Neural crest cell (in vitro differentiated cells): ENCODE measurements at regions not wholly inside any gene's neighbourhood (a gene's known extent, or its start where the extent isn't known, plus 50 kb on each side); places are given as distances from the start of the nearest gene placed in this dataset.

Experiments used
- DNase-seq: peaks from one replicate; pipeline ENCODE4 v3.0.0; 2021; ENCODE audit warnings: low read depth, mixed read lengths, low spot score
- H3K27ac Mint-ChIP-seq: one replicate; pipeline ENCODE4 v1.8.0; 2021; ENCODE audit warnings: mild to moderate bottlenecking, mixed read lengths; ENCODE audit not compliant: unreplicated experiment
- H3K27me3 Mint-ChIP-seq: 2 replicates; pipeline ENCODE4 v1.8.0; 2021; ENCODE audit warnings: low read depth, mild to moderate bottlenecking, mixed read lengths
- H3K36me3 Mint-ChIP-seq: 2 replicates; pipeline ENCODE4 v1.8.0; 2021; ENCODE audit warnings: low read depth, mild to moderate bottlenecking, mixed read lengths
- H3K4me1 Mint-ChIP-seq: 2 replicates; pipeline ENCODE4 v1.8.0; 2021; ENCODE audit warnings: mixed read lengths
- H3K4me3 Mint-ChIP-seq: one replicate; pipeline ENCODE4 v1.8.0; 2021; ENCODE audit warnings: mild to moderate bottlenecking, mixed read lengths
- H3K9me3 Mint-ChIP-seq: 2 replicates; pipeline ENCODE4 v1.8.0; 2021; ENCODE audit warnings: mixed read lengths
- TF ChIP-seq, protein P1 (sequence below): fragments of 200-600 bp; sonication (generic); conservative IDR thresholded peaks from 2 replicates; pipeline ENCODE4 v1.5.0; 2021; ENCODE audit warnings: antibody characterized with exemption, mild to moderate bottlenecking

DNA sequence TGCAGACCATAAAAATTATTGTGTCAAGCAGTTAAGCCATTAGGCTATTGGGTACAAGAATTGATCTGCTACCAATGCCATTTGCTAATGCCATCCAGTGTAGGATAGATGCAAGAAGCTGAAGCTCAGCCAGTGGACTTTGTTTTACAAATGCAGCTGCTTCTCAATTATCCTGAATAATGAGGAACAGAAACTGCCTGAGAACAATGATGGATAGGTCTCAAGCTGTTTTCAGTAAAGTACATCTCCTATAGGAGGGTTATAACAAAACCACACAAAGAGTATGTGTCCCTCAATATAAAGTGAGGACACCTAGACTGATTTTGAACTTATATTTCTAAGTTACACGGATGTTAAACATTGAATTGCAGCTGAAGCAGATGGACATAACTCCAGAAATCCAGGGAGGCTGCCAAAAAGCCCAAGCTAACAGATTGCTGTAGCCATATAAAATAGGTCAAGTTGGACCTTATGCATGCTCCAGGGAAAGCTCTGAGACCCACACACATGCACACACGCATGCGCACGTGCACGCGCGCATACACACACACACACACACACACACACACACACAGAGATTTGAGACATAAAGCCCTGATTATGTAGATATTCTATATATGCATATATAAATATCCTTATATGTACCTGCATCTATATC is 482.7 kb upstream of the CD180 start:
- H3K9me3 Mint-ChIP-seq, result peaks cover 7% of the 10 kb centered on the region
- TF ChIP-seq, protein P1, sequence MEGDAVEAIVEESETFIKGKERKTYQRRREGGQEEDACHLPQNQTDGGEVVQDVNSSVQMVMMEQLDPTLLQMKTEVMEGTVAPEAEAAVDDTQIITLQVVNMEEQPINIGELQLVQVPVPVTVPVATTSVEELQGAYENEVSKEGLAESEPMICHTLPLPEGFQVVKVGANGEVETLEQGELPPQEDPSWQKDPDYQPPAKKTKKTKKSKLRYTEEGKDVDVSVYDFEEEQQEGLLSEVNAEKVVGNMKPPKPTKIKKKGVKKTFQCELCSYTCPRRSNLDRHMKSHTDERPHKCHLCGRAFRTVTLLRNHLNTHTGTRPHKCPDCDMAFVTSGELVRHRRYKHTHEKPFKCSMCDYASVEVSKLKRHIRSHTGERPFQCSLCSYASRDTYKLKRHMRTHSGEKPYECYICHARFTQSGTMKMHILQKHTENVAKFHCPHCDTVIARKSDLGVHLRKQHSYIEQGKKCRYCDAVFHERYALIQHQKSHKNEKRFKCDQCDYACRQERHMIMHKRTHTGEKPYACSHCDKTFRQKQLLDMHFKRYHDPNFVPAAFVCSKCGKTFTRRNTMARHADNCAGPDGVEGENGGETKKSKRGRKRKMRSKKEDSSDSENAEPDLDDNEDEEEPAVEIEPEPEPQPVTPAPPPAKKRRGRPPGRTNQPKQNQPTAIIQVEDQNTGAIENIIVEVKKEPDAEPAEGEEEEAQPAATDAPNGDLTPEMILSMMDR, result no peak
- no peaks in the 10 kb centered on the region for H3K4me1 Mint-ChIP-seq
- no peaks in the 10 kb centered on the region for H3K27me3 Mint-ChIP-seq
- peaks cover 7% of the 10 kb centered on the region for H3K36me3 Mint-ChIP-seq
- H3K4me3 Mint-ChIP-seq, result no peak overlapping the region
- DNase-seq, result no peak
- no peak overlapping the region for H3K27ac Mint-ChIP-seq

DNA sequence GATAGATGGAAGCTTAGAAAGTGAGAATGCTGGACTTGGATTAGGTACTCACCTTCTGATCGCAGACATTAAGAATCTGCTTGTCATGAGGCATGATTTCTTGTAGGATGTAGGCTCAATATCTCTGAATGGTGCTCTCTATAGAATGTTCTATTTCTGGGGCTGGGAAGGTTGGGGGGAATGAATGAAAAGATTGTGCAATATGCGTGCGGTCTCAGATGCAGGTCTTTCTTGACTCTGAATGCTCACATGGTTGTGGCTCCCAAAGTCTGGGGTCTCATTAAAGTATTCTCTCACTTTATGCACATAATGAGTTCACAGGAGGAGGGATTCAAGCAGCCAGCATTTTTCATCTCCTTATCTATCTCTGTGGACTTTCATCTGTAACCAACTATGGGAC is 482.0 kb upstream of the CD180 start:
- Mint-ChIP-seq H3K4me1 (no peaks in the 10 kb centered on the region), H3K36me3 (peaks cover 3% of the 10 kb centered on the region), H3K9me3 (peaks cover 7% of the 10 kb centered on the region), H3K27me3 (no peaks in the 10 kb centered on the region), H3K27ac (no peak overlapping the region), H3K4me3 (no peak overlapping the region)
- TF ChIP-seq, protein P1, result no peak
- no peak for DNase-seq

DNA sequence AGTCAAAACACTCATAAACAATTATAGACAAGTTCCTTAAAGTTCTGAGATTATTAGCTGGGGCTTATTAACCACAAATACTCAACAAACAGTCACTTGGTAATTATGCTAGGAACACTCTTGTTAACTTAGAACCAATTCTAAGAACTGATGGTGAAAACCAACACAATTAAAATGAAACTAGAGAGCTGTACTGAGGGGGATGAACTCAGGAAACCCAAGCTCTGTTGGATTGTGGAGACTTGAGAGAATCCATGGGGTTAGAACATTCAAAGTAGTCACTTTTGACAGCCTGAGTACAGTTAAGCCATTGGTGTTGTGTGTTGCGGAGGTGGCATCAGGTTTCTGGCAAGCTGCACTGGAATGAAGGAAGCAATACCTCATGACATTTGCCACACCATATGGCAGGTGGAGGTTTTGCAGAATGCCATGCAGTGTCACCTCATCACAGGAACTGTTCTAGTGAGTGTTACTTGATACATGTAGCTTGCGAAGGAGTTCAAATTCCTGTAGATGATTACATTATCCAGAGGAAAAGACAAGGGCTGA is 480.9 kb upstream of the CD180 start:
- H3K27me3 Mint-ChIP-seq, result no peaks in the 10 kb centered on the region
- H3K36me3 Mint-ChIP-seq, result no peaks in the 10 kb centered on the region
- H3K27ac Mint-ChIP-seq, result no peak overlapping the region

DNA sequence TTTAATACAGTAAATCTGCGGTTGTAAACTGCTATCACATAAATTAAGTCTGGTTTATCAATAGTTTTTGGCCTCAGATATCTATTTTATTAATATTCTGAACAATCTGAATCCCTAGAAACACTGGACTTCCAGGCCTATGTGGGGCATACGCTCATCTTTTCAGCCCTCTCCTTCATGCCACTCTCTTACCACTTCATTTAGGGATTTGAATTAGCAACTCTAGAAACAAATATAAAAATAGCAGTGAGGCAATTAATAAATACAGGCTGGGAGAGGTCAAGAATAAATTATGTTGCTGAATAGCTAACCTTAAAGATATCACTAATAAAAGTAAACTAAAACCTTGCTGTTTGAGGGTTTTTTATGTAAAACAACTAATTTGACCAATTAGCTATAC is 480.3 kb upstream of the CD180 start:
- H3K9me3 Mint-ChIP-seq, result peaks cover 4% of the 10 kb centered on the region
- no peak overlapping the region for H3K4me3 Mint-ChIP-seq
- no peaks in the 10 kb centered on the region for H3K36me3 Mint-ChIP-seq
- TF ChIP-seq, protein P1, result no peak
- no peaks in the 10 kb centered on the region for H3K27me3 Mint-ChIP-seq
- no peaks in the 10 kb centered on the region for H3K4me1 Mint-ChIP-seq
- no peak for DNase-seq
- no peak overlapping the region for H3K27ac Mint-ChIP-seq

More for the DNA sequence above, 480.9 kb upstream of the CD180 start:
- DNase-seq, result no peak
- Mint-ChIP-seq H3K4me3 (no peak overlapping the region), H3K4me1 (no peaks in the 10 kb centered on the region), H3K9me3 (peaks cover 4% of the 10 kb centered on the region)
- TF ChIP-seq, protein P1, result no peak

DNA sequence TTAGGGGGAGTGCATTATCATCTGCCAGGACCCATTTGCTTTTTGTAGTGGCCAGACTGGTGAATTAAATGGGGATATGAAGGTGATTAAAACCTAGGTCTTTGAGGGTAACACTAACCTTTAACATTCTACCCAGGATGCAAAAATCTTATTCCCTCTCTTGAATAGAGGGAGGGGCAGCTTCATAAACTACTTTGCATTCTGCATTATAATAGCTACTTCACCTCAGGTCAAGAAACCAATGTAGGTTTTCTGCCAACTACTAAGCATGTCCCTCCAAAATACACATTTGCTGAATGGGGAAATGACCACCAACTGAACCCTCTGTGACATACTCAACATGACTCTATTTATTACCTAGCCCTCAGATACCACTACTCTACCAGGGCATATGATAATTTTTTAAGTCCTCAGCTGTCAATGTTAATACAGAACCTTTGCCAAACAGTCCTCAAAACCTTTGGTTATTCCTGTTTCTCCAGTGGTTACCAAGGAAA is 477.6 kb upstream of the CD180 start:
- Mint-ChIP-seq H3K36me3 (peaks cover 6% of the 10 kb centered on the region), H3K27me3 (no peaks in the 10 kb centered on the region), H3K9me3 (peaks cover 5% of the 10 kb centered on the region), H3K27ac (no peak overlapping the region), H3K4me1 (no peaks in the 10 kb centered on the region), H3K4me3 (no peak overlapping the region)
- TF ChIP-seq, protein P1, result no peak
- DNase-seq, result no peak
